DMS153 treated with DMSO at 0.1 percent for 48 hours (cell line): ENCODE measurements at regions not wholly inside any gene's neighbourhood (a gene's known extent, or its start where the extent isn't known, plus 50 kb on each side); places are given as distances from the start of the nearest gene placed in this dataset.
A peak's percentile ranks its signal among the peaks of the same experiment; 100 is the strongest.
"Not testable (repeated sequence)": the region's sequence is repeated elsewhere in the genome, so short reads cannot be mapped to it uniquely, and the experiment has no call there.

Source experiments
- DNase-seq: peaks from one replicate; lab custom pipeline; 2025; ENCODE audit not compliant: unreplicated experiment; lab: John Stamatoyannopoulos, UW

DNA sequence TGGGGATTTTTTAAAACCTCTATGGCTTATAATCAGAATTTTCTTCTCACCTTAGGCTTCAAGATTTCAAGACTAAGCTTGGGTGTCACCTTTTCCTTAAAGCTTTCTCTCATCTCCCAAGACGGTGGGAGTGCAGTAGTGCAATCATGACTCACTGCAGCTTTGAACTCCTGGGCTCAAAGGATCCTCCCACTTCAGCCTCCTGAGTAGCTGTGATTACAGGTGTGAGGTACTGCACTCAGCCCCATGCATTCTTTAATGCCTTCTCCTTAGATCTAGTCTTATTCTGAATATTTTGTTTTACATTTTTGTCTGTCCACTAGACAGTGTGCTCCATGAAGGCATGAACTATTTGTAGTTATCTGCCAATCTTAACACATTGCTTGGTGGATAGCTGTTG is 55.7 kb upstream of the FAT3 start:
- DNase-seq = no peak

DNA sequence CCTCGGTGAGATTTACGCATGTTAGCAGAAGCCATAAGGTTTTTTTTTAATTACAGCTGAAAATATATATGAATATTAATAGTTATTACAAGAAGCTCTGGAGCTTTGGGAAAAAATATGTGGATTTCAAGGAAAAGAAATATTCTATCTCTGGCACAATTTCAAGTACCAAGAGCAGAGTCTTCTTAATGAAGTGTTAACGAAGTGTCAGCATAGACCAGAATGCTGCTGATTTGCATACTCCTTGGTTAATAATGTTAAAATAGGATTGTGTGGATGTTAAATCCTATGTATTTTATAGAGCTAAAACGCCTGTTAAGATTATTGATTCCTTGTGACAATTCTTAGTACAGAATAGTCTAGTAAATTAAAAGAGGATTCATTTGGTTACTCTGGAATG is 57.0 kb upstream of the FAT3 start:
- DNase-seq = no peak

DNA sequence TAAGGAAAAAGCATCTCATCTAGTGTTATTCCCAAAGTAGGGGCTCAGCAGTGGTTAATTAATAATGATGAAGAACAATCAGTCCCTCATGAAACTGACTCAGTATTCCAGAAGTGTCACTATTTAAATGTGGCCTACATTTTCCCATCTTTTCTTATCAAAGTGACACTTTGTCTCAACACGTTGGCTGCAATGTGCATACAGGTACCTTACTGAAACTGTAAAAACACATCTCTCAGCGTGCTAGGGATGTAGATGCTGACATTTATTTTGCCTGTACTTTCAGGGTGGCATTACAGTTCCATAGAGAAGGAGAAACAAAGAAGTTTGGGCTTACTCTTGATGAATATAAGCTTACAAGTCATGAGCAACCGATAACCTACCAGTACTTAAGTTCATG is 58.3 kb upstream of the FAT3 start:
- DNase-seq = no peak

DNA sequence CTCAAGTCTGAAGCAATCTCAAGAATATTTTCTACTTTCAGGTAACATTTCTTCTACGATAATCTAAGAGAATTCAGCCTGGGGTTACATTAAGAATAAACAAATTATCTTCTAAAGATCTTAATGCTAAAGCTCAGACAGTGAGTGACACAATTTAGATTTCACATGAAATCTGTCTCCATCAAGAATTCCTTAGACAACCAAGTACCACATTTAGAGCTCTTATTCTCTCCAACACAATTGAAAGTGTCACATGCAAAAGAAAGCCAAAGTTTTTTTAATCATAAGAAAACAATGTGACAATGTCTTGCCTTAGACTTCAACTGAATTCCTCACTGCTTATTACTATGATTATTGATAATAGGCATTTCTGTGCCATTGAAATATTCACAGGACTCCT is 60.7 kb upstream of the FAT3 start:
- DNase-seq = no peak

DNA sequence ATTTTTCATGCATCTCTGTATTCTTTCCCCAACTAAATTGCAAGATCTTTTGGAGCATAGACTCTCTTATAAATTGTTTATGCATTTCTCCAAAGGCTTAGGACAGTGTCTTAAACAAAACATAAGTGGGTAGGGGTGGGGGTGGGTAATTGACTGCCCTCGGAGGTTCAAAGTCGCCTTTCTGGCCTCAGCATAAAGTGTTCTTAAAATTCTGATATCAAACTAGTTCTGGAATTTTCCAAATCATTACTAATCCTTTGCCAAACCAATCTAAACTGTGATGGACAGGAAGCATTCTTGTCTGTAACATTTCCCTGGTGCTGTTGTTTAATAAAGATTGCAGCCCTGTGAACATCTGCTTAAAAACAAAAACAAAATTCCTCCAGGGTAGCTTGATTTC is 61.8 kb upstream of the FAT3 start:
- DNase-seq = no peak

DNA sequence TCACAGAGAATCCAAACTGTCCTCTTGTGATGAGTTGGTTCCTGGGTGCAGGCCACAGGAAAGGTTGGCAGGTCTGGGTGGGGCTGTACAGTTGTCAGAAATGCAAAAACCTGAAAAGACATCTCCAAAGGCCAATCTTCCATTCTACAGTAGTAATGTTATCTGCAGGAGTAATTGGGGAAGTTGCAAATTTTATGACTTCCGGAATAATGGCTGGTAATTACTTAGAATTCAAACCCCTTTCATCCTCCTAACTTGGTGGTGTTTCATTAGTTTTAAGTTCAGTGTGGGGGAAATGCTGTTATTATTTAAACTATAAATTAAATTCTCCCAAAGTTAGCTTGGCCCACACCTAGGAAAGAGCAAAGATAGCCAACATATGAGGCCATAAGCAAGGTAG is 64.7 kb upstream of the FAT3 start:
- no peak for DNase-seq

DNA sequence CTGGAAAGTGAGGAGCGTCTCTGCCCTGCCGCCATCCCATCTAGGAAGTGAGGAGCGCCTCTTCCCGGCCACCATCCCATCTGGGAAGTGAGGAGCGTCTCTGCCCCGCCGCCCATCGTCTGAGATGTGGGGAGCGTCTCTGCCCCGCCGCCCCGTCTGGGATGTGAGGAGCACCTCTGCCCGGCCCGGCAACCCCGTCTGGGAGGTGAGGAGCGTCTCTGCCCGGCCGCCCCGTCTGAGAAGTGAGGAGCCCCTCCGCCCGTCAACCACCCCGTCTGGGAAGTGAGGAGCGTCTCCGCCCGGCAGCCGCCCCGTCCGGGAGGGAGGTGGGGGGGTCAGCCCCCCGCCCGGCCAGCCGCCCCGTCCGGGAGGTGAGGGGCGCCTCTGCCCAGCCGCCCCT is 67.2 kb upstream of the FAT3 start:
- DNase-seq = not testable (repeated sequence)

DNA sequence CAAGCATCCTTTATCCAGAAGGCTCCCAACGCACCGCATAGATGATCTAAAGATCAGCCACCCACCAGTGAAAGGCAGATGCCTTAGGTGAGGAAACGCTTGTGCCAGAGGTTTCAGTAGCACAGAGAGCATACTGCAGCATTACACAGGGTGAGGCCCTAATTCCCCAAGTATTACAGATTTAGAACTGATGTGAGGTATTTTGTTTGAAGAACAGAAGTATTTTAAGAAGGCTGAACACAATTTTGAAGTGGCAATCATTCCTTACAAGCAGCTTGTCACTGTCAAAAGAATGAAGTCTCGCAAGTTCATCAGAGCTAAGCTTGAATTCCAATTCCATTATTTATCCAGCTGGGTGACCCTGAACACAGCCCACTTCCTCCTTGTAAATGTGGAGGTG is 70.0 kb upstream of the FAT3 start:
- no peak for DNase-seq

DNA sequence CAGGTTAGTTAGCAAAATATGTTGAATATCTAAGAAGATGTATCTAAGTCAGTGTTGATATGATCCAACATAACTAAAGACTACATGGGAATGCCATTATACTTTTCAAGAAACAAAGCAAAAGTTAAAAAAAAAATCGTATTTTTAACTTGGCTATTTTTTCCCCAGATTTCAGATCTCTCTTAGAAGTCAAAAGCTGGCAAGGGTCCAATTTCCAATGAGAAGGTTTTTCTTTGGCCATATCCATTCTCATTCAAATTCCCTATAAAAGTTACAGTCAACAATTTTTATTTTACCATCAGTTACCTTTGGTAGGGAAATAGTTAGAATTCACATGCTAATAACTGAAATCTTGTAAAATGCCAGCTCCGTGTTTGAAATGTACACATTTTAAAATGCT is 70.5 kb upstream of the FAT3 start:
- DNase-seq = no peak

DNA sequence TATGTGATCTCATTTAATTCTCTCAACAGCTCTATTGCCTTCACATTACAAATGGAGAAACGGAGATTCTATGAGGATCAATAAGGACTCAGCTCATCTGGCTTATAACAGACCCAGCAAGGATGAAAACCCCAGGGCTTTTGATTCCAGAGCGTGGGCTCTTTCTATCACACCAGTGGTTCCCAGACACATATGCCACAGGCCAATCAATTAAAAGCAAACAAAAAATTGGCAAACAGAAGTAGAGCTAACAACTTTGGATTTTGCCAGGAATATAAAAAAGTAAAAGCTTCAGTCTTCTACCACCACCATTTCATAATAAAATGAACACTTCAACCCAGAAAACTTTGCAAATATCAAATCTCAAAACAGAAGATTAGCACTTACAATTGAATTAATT is 71.1 kb upstream of the FAT3 start:
- no peak for DNase-seq

DNA sequence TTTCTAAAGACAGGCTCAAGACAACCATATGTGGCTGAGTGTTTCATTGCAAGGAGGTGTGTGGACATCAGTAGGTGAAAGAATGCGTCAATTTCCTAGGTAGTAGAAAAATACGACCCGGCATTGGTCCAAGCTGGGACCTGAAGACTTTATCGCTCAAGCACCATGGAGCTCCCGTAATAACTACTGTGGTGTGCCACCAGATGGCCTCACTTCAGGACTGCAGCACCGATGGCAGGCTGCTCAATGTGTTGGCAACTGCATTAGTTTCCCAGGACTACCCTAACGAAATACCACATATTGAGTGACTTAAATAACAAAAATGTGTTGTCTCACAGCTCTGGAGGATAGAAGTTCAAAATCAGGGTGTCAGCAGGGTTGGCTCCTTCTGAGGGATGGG is 72.4 kb upstream of the FAT3 start:
- DNase-seq = no peak

DNA sequence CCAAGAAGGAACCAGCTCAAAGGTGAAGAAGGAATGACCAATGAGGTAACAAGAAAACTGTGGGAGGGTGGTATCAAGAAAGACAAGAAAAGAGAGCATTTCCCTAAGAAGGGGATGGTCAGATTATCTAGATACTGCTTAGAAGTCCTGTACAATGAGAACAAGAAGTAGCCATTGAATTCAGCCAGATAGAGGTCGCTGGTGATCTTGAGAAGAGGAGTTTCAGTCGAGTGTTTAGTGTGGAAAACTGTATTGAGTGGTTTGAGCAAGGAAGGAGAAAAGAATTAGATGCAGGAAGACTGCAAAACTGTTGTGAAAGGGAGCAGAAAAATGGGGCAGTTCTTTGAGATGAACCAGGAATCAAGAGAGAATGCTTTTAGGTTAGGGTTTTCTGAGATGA is 74.6 kb upstream of the FAT3 start:
- DNase-seq = no peak

DNA sequence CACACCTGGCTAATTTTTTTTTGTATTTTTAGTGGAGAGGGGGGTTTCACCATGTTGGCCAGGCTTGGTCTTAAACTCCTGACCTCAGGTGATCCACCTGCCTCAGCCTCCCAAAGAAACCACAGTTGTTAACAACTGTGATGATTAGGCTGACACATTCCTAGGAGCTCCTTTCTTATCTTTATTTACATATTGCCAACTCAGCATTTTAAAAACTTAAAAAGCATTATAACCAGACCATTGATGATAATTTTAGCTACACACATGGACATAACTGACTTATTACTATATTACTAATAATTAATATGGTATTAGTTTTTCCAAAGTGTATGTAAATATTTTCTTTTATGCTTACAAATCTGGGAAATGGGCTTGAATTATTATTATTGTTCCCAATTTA is 82.9 kb upstream of the FAT3 start:
- DNase-seq = no peak

DNA sequence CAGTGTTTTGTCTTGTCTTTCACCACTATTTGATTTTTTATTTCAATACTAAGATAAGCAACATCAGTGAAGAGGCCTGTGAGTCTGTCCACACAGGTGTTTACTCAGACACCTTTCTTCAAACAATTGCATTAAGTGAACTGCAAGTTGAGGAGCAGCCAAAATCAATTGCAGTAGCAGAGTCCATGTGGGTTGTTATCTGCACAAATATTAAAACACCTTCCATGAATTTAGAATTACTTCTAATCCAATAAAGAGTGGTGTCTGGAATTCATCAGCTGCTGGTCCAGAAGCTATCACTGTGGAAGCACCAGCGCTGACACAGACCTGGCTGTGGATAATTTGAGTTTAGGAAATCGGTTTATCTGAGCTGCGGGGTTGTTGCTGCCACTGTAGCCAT is 83.5 kb upstream of the FAT3 start:
- DNase-seq = no peak

DNA sequence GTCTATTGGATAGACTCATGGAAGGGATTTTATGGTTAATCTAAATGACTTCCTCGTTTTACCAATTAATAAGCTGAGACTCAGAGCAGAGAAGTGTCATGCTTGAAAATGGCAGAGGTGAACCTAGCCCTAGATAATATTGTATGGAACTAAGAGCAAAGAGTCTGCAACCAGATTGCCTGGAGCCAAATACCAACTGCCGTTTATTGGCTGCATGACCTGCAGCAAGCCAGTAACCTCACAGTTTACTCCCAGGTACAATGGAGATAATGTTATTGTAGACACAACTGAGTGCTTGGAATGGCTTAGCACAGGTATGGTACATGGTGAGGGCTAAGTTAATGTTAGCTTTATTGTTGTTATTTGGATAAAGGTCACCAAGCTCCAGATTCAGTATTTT is 84.6 kb upstream of the FAT3 start:
- DNase-seq = no peak

DNA sequence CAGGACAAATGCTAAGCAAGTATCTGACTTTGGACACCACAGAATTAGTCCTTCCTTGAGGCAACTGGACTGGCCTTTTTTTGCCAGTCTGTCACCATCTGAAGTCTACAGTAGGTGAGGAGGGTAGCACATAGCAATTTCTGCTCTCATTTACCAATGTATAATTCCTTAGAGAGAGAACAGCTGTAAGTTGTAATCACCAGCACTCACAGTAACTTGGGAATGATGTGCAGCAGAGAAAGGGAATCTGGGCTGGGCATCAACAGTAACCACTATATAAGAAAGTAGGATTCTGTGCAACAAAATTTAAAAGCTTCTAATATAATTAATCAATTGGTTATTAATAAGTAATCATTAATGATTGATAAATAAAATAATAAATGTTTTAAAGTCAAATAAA is 86.3 kb upstream of the FAT3 start:
- DNase-seq = no peak

DNA sequence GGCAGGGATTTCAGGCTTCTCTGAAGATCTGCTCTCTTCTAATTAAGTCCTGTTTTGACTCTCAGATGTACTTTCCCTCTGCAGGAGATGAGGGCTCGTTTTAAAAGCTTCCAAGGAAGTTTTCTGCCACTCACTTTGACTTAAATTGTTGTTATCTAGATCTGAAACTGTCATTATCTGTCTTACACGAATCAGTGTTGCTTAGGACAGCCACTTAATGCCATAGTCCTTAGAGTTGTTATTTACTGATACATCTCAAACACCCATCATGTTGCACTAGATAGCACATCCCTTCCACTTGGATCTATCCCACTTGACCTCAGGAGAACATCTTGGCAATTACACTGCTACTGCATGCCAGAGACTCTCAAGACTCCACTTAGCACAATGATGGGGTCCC is 86.9 kb upstream of the FAT3 start:
- DNase-seq = no peak

DNA sequence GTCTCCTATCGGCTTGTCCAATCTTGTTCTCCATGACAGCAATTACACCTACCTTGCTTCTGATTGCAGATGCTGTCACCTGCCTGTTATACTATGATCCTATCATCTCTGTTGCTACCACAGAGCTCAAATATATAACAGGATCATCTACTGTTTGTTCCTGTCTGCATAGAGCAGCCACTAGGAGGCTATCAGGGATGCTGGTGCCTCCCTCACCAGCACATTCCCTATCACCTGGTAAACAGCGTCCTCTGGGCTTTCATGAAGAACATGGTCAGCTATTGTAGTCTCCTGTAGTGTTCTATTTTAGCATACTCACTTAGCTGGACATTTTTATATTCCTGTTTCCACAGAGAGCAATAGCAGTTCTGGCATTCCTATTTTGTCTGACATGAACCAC is 87.8 kb upstream of the FAT3 start:
- peak; percentile 7 for DNase-seq

DNA sequence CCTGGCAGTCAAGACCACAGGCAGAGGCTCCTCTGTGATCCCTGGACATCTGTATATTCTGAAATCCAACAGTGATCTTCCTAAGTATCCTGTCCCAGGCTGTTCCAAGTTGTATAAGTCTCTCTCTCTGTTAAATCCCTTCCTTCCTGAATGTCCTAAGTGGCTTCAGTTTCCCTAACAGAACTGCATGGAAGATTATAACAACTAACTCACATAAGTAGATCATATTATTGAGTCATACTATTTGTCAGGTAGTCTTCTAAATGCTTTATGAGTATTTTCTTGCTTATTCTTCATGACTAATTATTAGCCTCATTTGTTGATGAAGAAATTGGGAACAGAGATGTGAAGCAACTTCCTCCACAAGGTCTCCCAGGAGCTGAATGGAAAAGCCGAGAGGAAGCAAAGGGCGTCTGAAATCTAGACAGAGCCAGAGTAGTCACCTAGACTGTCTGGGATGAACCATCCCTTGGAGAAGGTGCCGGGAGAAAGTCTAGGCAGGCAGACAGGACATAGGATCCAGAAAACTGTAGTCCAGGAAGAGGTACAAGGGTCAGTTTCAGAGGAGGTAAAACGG is 93.2 kb upstream of the FAT3 start:
- DNase-seq = no peak

DNA sequence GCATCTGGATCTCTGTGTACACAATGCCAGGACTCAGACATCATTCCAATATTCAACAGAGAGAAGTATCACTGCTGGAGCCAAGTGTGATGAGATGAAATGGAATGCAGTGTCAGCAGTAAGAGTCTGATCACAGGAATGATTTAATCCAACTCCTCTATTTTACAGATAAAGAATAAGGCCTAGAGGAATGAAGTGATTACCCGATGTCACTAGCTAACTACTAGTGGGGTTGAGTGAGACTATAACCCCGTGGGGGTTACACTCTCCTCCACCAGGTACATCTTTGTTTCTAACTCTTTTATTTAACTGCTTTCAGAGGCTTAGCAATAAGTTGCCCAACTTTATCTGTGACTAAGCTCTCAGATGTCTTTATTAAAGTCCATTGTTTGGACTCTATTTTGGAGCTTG is 94.2 kb upstream of the FAT3 start:
- DNase-seq = no peak

DNA sequence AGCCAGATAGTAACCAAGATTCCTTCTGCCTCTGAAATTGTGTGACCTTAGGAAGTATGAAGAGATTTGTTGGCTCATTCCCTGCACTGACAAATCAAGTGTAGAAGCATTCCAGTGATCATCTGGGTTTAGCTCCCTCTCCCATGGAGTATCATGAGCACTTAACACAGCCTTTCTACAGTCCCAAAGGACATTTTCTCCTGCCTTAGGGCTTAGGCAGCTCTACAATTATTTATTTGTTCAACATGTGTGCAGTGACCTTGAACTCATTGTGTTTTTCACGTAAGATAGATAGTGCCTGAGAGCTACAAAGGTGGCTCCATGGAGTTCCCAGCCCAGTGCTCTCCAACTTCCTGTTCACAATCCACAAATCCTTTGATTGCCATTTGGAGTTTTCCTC is 94.8 kb upstream of the FAT3 start:
- no peak for DNase-seq

DNA sequence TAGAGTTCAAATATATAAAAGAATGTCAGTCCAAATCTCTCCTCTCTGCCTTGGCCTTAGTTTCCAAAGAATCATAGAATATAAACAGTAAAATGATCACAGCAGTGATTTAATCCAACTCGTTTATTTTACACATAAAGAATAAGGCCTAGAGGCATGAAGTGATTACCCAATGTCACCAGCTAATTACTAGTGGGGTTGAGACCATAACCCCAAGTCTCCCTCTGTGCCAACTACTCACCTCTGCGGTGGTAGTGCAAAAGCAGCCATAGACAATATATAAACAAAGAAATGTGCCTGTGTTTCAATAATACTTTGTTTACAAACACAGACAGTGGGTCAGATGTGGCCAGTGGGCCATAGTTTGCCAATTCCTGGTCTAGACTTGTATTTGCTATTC is 96.6 kb upstream of the FAT3 start:
- no peak for DNase-seq

DNA sequence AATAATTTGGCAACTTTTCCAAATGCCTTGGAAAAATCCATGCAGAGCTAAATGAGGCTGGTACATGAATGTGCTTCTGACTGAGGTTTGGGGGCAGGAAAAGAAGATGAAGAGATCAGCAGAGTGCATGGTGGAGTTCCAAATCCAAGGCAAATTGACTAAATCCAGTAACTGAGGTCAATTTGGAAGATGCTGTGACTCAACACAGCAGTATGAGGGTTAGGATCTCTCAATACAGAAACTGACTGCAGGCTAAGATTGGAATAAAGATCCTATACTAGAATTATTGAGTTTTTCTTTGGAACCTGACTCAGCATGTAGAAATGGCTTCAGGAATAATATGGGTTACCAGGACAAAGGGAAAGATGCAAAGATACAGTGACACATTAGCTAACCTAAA is 99.3 kb upstream of the FAT3 start:
- DNase-seq = no peak

DNA sequence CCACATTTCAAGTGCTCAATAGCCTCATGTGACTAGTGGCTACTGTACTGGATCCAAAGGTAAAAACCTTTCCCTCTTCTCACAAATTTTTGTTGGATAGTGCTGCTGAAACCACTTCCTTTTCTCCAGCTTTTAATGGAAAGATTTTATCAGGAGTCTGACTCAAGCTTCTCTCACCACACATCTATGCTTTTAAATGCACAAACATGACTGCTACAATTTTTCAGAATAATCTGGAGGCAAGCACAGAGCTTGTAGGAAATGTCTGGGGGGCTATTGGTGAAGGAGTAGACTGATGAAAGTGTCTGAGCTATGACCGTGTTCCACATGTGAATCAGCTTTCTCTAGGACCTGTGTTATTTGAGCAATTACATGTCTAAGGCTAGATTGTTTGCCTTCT is 101.1 kb upstream of the FAT3 start:
- no peak for DNase-seq
